ENCODE measurements at regions not wholly inside any gene's neighbourhood (a gene's known extent, or its start where the extent isn't known, plus 50 kb on each side); places are given as distances from the start of the nearest gene placed in this dataset.

GRCh38 chr21:16262091-16262490 is 532.3 kb downstream of the USP25 start (continued):
- TF ChIP-seq REST (IDR thresholded peaks at IDR 0.05; ENCODE audit: unreplicated experiment) (no peak), CTCF (conservative IDR thresholded peaks at IDR 0.05; ENCODE audit: low read depth in 2 of 2) (no peak), ETS1 (IDR thresholded peaks at IDR 0.05) (no peak), STAT1 (IDR thresholded peaks at IDR 0.05; ENCODE audit: unreplicated experiment) (no peak), JUNB (IDR thresholded peaks at IDR 0.05; ENCODE audit: unreplicated experiment) (no peak), EZH2phosphoT487 (IDR thresholded peaks at IDR 0.05; ENCODE audit: unreplicated experiment) (no peak), ZNF331 (CRISPR knock-in tag; IDR thresholded peaks at IDR 0.05; ENCODE audit: low read depth) (no peak)

DNA sequence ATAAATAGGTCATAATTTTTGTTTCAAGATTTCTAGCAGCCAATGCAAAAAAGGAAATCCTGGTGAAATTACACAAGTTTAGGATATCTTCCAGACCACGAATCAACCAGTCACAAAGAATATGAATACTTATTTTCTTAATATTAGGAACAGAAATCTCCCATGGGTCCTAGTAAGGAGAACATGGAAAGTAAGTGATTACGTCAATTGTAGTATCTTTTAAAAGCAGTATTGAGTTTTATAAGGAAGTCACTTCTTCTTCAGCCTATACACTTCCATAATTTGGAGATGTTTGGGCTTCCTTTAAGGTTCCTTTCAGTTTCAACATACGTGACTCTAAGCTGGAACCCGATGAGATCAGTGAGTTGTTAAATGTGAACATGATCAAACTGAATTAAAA is 534.5 kb downstream of the USP25 start:
- H2AFZ ChIP-seq = no peak overlapping the region
- H3K4me1 ChIP-seq (ENCODE audit: insufficient read depth) = no peaks in the 10 kb centered on the region
- no peaks in the 10 kb centered on the region for H3K79me2 ChIP-seq (replicated peaks; ENCODE audit: insufficient read depth)
- no peak for TF ChIP-seq NANOG (IDR thresholded peaks at IDR 0.05; ENCODE audit: borderline replicate concordance)
- TF ChIP-seq CREB1 (CRISPR knock-in tag; IDR thresholded peaks at IDR 0.05; ENCODE audit: low read depth) = no peak
- no peak for TF ChIP-seq ZNF462 (CRISPR knock-in tag; IDR thresholded peaks at IDR 0.05)
- no peak for TF ChIP-seq EZH2phosphoT487 (IDR thresholded peaks at IDR 0.05; ENCODE audit: unreplicated experiment)
- no peak for TF ChIP-seq JUNB (IDR thresholded peaks at IDR 0.05; ENCODE audit: unreplicated experiment)
- TF ChIP-seq STAT1 (IDR thresholded peaks at IDR 0.05; ENCODE audit: unreplicated experiment) = no peak
- H4K20me1 ChIP-seq (replicated peaks; ENCODE audit: insufficient read depth) = no peaks in the 10 kb centered on the region
- H3K36me3 ChIP-seq (ENCODE audit: insufficient read depth) = no peaks in the 10 kb centered on the region
- ATAC-seq (no peak), DNase-seq (ENCODE audit: low spot score) (no peak)
- H3K4me3 ChIP-seq = no peak overlapping the region
- H3K27ac ChIP-seq (ENCODE audit: low read depth) = no peak overlapping the region
- no peaks in the 10 kb centered on the region for H3F3A ChIP-seq (replicated peaks; ENCODE audit: low read depth)
- Mint-ChIP-seq H3K36me3 (ENCODE audit: low read depth) (no peaks in the 10 kb centered on the region), H3K27me3 (ENCODE audit: insufficient read depth, low read depth, poor library complexity) (no peaks in the 10 kb centered on the region), H3K4me1 (no peaks in the 10 kb centered on the region), H3K4me3 (no peak overlapping the region), H3K27ac (no peak overlapping the region), H3K9me3 (no peaks in the 10 kb centered on the region)
- no peak overlapping the region for H3K4me2 ChIP-seq
- no peaks in the 10 kb centered on the region for H3K9me2 ChIP-seq (ENCODE audit: insufficient read depth)
- H3K27me3 ChIP-seq (ENCODE audit: insufficient read depth) = no peaks in the 10 kb centered on the region

Data from GM23338 (cell line).